Astrocyte of the spinal cord (primary cell): ENCODE measurements at regions not wholly inside any gene's neighbourhood (a gene's known extent, or its start where the extent isn't known, plus 50 kb on each side); places are given as distances from the start of the nearest gene placed in this dataset.

Experiments
- DNase-seq: peaks from one replicate; pipeline ENCODE4 v3.0.0; 2011; ENCODE audit warnings: low read depth, low spot score
- H3K4me3 ChIP-seq: 2 replicates; pipeline ENCODE4 v1.5.1; 2011; ENCODE audit warnings: low read depth, mild to moderate bottlenecking, low read length, moderate library complexity
- CTCF ChIP-seq: IDR thresholded peaks from 2 replicates; pipeline ENCODE4 v1.5.1; 2012; ENCODE audit warnings: low read depth, mild to moderate bottlenecking, low read length, inconsistent platforms
- in situ Hi-C: cut with HindIII; loops from 2 replicates; pipeline ENCODE4 v1.10.0; 2017; ENCODE audit warnings: low sequenced_read_pairs

- in situ Hi-C loops = no loop called here
- no peak for TF ChIP-seq CTCF
- no peak overlapping the region for H3K4me3 ChIP-seq
- DNase-seq = no peak
Observed at GRCh38 chr14:31961896-31962295, 115.2 kb upstream of the ARHGAP5 start.

- no peak overlapping the region for H3K4me3 ChIP-seq
- in situ Hi-C loops = no loop called here
- no peak for DNase-seq
- no peak for TF ChIP-seq CTCF
Observed at GRCh38 chr14:31962920-31963319, 114.2 kb upstream of the ARHGAP5 start.

GRCh38 chr14:31963587-31963986 is 113.5 kb upstream of the ARHGAP5 start:
- in situ Hi-C loops = no loop called here
- H3K4me3 ChIP-seq = no peak overlapping the region
- no peak for TF ChIP-seq CTCF
- no peak for DNase-seq

GRCh38 chr14:31964490-31964889 is 112.6 kb upstream of the ARHGAP5 start:
- DNase-seq = no peak
- TF ChIP-seq CTCF = no peak
- no peak overlapping the region for H3K4me3 ChIP-seq
- in situ Hi-C loops = no loop called here

GRCh38 chr14:31965071-31965734 is 111.9 kb upstream of the ARHGAP5 start:
- no peak for TF ChIP-seq CTCF
- DNase-seq = no peak
- H3K4me3 ChIP-seq = no peak overlapping the region
- in situ Hi-C loops = no loop called here

- in situ Hi-C loops = no loop called here
- no peak for TF ChIP-seq CTCF
- no peak for DNase-seq
- H3K4me3 ChIP-seq = no peak overlapping the region
Observed at GRCh38 chr14:31965735-31966598, 111.1 kb upstream of the ARHGAP5 start.
